Breast epithelium (tissue), 3 donors: ENCODE measurements at regions not wholly inside any gene's neighbourhood (a gene's known extent, or its start where the extent isn't known, plus 50 kb on each side); places are given as distances from the start of the nearest gene placed in this dataset.

Experiments used
- CTCF ChIP-seq, 3 donors: fragments of 450-650 bp; IDR thresholded peaks; one replicate each; pipeline ENCODE4 v1.5.1; 2016 to 2017; ENCODE audit warnings: antibody characterized with exemption in 3 of 3, mild to moderate bottlenecking in 3 of 3, moderate library complexity in 3 of 3
- POLR2A ChIP-seq: fragments of 450-650 bp; IDR thresholded peaks from one replicate; pipeline ENCODE4 v1.6.1; 2016; ENCODE audit warnings: antibody characterized with exemption, mild to moderate bottlenecking, moderate library complexity

GRCh38 chr20:60330461-60330860 lies 372.2 kb downstream of the CDH26 start:
- TF ChIP-seq CTCF (IDR thresholded peaks at IDR 0.05) (no peak), POLR2A (no peak)
